SK-N-SH treated with all-trans-retinoic acid at 6 μM for 48 hours (cell line): ENCODE measurements at regions not wholly inside any gene's neighbourhood (a gene's known extent, or its start where the extent isn't known, plus 50 kb on each side); places are given as distances from the start of the nearest gene placed in this dataset.

Experiments used
- ATAC-seq: fragments of 200-7000 bp; cut with Tn5 transposase; 3 replicates; pipeline ENCODE4 v1.9.1; 2020; ENCODE audit warnings: mild to moderate bottlenecking, moderate library complexity
- ARNTL ChIP-seq: fragments of 450-650 bp; formaldehyde crosslinking; IDR thresholded peaks from 2 replicates; pipeline ENCODE4 v1.5.0; 2020; ENCODE audit warnings: low read depth, mild to moderate bottlenecking, moderate library complexity, borderline replicate concordance
- CREB5 ChIP-seq: fragments of 250-450 bp; sonication (Bioruptor Pico); IDR thresholded peaks from 2 replicates; pipeline ENCODE4 v1.5.1; 2020; ENCODE audit warnings: low read depth, mild to moderate bottlenecking, moderate library complexity
- CSDC2 ChIP-seq: fragments of 250-450 bp; sonication (Bioruptor Pico); IDR thresholded peaks from 2 replicates; pipeline ENCODE4 v1.5.0; 2020; ENCODE audit warnings: mild to moderate bottlenecking, moderate library complexity
- CSRNP3 ChIP-seq: fragments of 250-450 bp; sonication (Bioruptor Pico); IDR thresholded peaks from 2 replicates; pipeline ENCODE4 v1.5.1; 2021; ENCODE audit warnings: mild to moderate bottlenecking, moderate library complexity
- ESRRG ChIP-seq: fragments of 250-450 bp; sonication (Bioruptor Pico); IDR thresholded peaks from 2 replicates; pipeline ENCODE4 v1.6.1; 2021; ENCODE audit warnings: mild to moderate bottlenecking
- GLIS3 ChIP-seq: fragments of 250-450 bp; sonication (Bioruptor Pico); IDR thresholded peaks from 2 replicates; pipeline ENCODE4 v1.5.0; 2020; ENCODE audit warnings: mild to moderate bottlenecking, moderate library complexity
- ISL1 ChIP-seq: fragments of 250-450 bp; sonication (Bioruptor Pico); IDR thresholded peaks from 2 replicates; pipeline ENCODE4 v2.1.2; 2022; ENCODE audit warnings: mild to moderate bottlenecking, moderate library complexity
- OSR1 ChIP-seq: fragments of 250-450 bp; sonication (Bioruptor Pico); IDR thresholded peaks from 2 replicates; pipeline ENCODE4 v1.8.0; 2022; ENCODE audit warnings: moderate library complexity, mild to moderate bottlenecking, inconsistent platforms
- PPARA ChIP-seq: fragments of 250-450 bp; sonication (Bioruptor Pico); IDR thresholded peaks from 2 replicates; pipeline ENCODE4 v1.5.0; 2020; ENCODE audit warnings: mild to moderate bottlenecking, borderline replicate concordance
- RARB ChIP-seq: fragments of 250-450 bp; sonication (Bioruptor Pico); IDR thresholded peaks from 2 replicates; pipeline ENCODE4 v1.8.0; 2021; ENCODE audit warnings: mild to moderate bottlenecking, moderate library complexity
- SNAI2 ChIP-seq: fragments of 250-450 bp; sonication (Bioruptor Pico); IDR thresholded peaks from 2 replicates; pipeline ENCODE4 v1.5.0; 2020; ENCODE audit warnings: mild to moderate bottlenecking, moderate library complexity
- TOX ChIP-seq: fragments of 250-450 bp; sonication (Bioruptor Pico); IDR thresholded peaks from 2 replicates; pipeline ENCODE4 v1.8.0; 2021; ENCODE audit warnings: mild to moderate bottlenecking, moderate library complexity, borderline replicate concordance
- ZC3H10 ChIP-seq: fragments of 250-450 bp; sonication (Bioruptor Pico); IDR thresholded peaks from 2 replicates; pipeline ENCODE4 v1.5.1; 2021; ENCODE audit warnings: mild to moderate bottlenecking, moderate library complexity
- ZFP3 ChIP-seq: fragments of 250-450 bp; sonication (Bioruptor Pico); IDR thresholded peaks from 2 replicates; pipeline ENCODE4 v1.5.0; 2020; ENCODE audit warnings: mild to moderate bottlenecking, moderate library complexity
- ZFP30 ChIP-seq: fragments of 450-650 bp; formaldehyde crosslinking; IDR thresholded peaks from 2 replicates; pipeline ENCODE4 v1.5.0; 2022; ENCODE audit warnings: mild to moderate bottlenecking, moderate library complexity
- ZNF565 ChIP-seq: fragments of 450-650 bp; formaldehyde crosslinking; conservative IDR thresholded peaks from 2 replicates; pipeline ENCODE4 v1.5.0; 2020; ENCODE audit warnings: low read depth, mild to moderate bottlenecking, moderate library complexity
- ZNF70 ChIP-seq: fragments of 450-650 bp; formaldehyde crosslinking; IDR thresholded peaks from 2 replicates; pipeline ENCODE4 v1.5.0; 2020; ENCODE audit warnings: mild to moderate bottlenecking, moderate library complexity
- ZNF8 ChIP-seq: fragments of 450-650 bp; formaldehyde crosslinking; IDR thresholded peaks from 2 replicates; pipeline ENCODE4 v1.5.0; 2020; ENCODE audit warnings: mild to moderate bottlenecking, moderate library complexity
- TF ChIP-seq, protein P1 (sequence below): fragments of 250-450 bp; sonication (Bioruptor Pico); IDR thresholded peaks from 2 replicates; pipeline ENCODE4 v1.8.0; 2021; ENCODE audit warnings: low read depth, mild to moderate bottlenecking, moderate library complexity, borderline replicate concordance

GRCh38 chr21:32918478-32919120, 107.1 kb upstream of the OLIG2 start:
- TF ChIP-seq CREB5 (CRISPR knock-in tag) (no peak), CSRNP3 (CRISPR knock-in tag) (no peak), ZNF70 (CRISPR knock-in tag) (no peak), ZC3H10 (CRISPR knock-in tag) (no peak), TOX (CRISPR knock-in tag) (no peak), ZNF565 (CRISPR knock-in tag) (no peak), ESRRG (CRISPR knock-in tag) (no peak), PPARA (CRISPR knock-in tag) (no peak), GLIS3 (CRISPR knock-in tag) (no peak), OSR1 (no peak), RARB (CRISPR knock-in tag) (no peak), SNAI2 (CRISPR knock-in tag) (no peak), ZNF8 (CRISPR knock-in tag) (no peak), CSDC2 (CRISPR knock-in tag) (no peak)
- TF ChIP-seq, protein P1, sequence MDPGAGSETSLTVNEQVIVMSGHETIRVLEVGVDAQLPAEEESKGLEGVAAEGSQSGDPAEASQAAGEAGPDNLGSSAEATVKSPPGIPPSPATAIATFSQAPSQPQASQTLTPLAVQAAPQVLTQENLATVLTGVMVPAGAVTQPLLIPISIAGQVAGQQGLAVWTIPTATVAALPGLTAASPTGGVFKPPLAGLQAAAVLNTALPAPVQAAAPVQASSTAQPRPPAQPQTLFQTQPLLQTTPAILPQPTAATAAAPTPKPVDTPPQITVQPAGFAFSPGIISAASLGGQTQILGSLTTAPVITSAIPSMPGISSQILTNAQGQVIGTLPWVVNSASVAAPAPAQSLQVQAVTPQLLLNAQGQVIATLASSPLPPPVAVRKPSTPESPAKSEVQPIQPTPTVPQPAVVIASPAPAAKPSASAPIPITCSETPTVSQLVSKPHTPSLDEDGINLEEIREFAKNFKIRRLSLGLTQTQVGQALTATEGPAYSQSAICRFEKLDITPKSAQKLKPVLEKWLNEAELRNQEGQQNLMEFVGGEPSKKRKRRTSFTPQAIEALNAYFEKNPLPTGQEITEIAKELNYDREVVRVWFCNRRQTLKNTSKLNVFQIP (CRISPR knock-in tag), result no peak
- no peak for ATAC-seq

DNA sequence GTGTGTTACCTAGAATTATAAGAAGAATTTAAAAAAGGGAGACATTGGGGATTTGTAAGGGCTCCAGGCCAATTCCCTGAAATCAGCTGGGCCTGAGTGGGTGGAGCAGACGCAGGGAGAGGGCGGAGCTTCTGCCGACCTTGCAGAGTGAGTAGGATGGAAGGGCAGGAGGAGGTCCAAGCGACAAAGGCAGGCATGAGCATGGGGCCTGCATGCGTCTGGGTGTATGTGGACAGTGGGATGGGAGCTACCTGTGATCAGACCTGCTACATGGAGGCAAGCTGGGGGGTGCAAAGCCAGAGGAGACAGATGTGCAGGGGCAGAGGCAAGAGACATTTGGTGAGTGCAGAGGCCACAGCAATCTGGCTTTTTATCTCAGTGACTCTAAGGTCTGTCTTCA, 105.3 kb upstream of the OLIG2 start:
- TF ChIP-seq CSDC2 (CRISPR knock-in tag), result no peak
- no peak for TF ChIP-seq ZNF70 (CRISPR knock-in tag)
- TF ChIP-seq CREB5 (CRISPR knock-in tag), result no peak
- ATAC-seq, result no peak

GRCh38 chr21:32921632-32922230, 104.0 kb upstream of the OLIG2 start:
- no peak for TF ChIP-seq ESRRG (CRISPR knock-in tag)
- no peak for TF ChIP-seq ZFP3 (CRISPR knock-in tag)
- TF ChIP-seq SNAI2 (CRISPR knock-in tag), result no peak
- no peak for TF ChIP-seq ZFP30
- no peak for TF ChIP-seq RARB (CRISPR knock-in tag)
- no peak for TF ChIP-seq ZNF70 (CRISPR knock-in tag)
- TF ChIP-seq ARNTL (CRISPR knock-in tag), result no peak
- TF ChIP-seq CSRNP3 (CRISPR knock-in tag), result no peak
- ATAC-seq, result 0 out of 3 replicates have a peak, but pooled peaks have one; percentile 28

DNA sequence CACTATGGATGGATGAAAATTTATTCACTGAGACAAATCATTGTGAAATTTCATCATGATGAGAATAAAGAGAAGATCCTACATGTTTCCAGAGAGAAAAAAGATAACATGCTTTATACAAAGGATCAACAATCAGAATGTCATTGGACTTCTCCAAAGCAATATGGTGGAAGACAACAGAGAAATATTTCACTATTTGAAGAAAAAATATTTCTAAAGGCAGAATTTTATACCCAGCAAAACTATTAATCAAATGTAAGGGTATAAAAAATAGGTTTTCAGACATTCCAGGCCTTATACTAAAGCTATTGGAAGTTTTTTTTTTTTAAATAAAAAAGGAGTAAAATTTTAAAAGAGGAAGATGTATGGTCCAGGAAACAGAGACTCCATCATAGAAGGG, 100.6 kb upstream of the OLIG2 start:
- TF ChIP-seq ARNTL (CRISPR knock-in tag) (no peak), ZC3H10 (CRISPR knock-in tag) (no peak), ISL1 (CRISPR knock-in tag) (no peak), OSR1 (no peak), ZNF8 (CRISPR knock-in tag) (no peak), TOX (CRISPR knock-in tag) (no peak)
- no peak for ATAC-seq
